ENCODE measurements at regions not wholly inside any gene's neighbourhood (a gene's known extent, or its start where the extent isn't known, plus 50 kb on each side); places are given as distances from the start of the nearest gene placed in this dataset.

- TF ChIP-seq CTCF (IDR thresholded peaks at IDR 0.05) (no peak), POLR2A (IDR thresholded peaks at IDR 0.05) (no peak)
Measured at GRCh38 chr10:52617346-52617745, 155.2 kb downstream of the MBL2 start.
